Epithelial cell of esophagus (primary cell): ENCODE measurements at regions not wholly inside any gene's neighbourhood (a gene's known extent, or its start where the extent isn't known, plus 50 kb on each side); places are given as distances from the start of the nearest gene placed in this dataset.

Source experiments
- DNase-seq: peaks from one replicate; pipeline ENCODE4 v3.0.0; 2010; ENCODE audit warnings: low read depth
- H3K4me3 ChIP-seq: 2 replicates; pipeline ENCODE4 v1.5.1; 2011; ENCODE audit warnings: mild to moderate bottlenecking, low read length, control low read depth
- CTCF ChIP-seq: IDR thresholded peaks from 2 replicates; pipeline ENCODE4 v1.5.1; 2011; ENCODE audit warnings: low read depth, mild to moderate bottlenecking, low read length, control low read depth, inconsistent platforms; ENCODE audit not compliant: insufficient read depth; ENCODE audit errors: missing control alignments

- no peak overlapping the region for H3K4me3 ChIP-seq
- TF ChIP-seq CTCF = no peak
- DNase-seq = no peak
These were observed 425.3 kb downstream of the SPRY1 start for GRCh38 chr4:123821861-123822260.

DNA sequence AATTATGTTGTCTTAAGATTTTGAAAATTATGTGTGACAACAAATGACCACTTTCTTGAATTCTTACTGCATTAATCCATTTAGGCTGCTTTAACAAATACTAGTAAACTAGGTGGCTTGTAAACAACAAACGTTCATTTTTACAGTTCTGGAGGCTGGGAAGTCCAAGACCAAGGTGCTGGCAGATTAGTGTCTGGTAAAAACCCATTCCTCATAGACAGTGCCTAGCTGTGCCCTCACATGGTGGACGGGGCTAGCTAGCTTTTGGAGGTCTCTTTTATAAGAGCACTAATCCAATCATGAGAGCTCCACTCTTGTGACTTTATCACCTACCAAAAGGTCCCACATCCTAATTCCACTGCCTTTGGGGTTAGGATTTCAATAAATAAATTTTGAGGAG is 425.8 kb downstream of the SPRY1 start:
- no peak overlapping the region for H3K4me3 ChIP-seq
- no peak for TF ChIP-seq CTCF
- DNase-seq = no peak

DNA sequence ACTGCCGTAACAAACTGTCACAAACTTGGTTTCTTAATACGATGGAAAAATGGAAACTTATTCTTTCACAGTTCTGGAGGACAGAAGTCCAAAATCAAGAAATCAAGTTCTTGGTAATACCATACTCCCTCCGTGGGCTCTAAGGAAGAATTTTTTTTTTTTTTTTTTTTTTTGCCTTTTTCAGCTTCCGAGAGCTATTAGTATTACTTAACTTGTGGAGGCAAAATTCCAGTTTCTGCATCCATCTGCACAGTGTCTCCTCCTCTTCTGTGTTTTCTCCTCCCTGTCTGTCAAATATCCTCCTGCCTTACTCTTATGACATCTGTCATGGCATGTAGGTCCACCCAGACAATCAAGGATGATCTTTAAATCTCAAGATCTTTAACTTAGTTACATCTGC is 426.6 kb downstream of the SPRY1 start:
- no peak for TF ChIP-seq CTCF
- no peak overlapping the region for H3K4me3 ChIP-seq
- DNase-seq = no peak

DNA sequence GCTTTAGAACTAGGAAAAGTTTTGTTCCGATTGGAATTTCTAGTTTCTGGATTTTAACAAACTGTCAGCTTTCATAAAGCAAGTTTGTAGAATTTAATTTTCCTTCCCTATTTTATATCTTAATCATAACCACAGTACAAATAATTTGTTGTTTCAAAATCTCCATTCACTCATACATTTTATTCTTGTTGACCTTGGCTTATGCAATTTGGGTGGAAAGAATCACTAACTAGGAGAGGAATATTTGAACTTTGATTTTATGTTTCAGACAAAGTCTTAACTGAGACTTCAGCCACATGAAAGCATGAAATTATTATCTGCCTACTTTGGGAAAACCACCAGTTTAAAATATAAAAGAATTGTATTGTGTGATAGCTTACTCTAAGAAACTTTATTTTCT is 427.9 kb downstream of the SPRY1 start:
- no peak for TF ChIP-seq CTCF
- no peak overlapping the region for H3K4me3 ChIP-seq
- DNase-seq = no peak

GRCh38 chr4:123825596-123826291 is 429.1 kb downstream of the SPRY1 start:
- DNase-seq = no peak
- no peak overlapping the region for H3K4me3 ChIP-seq
- TF ChIP-seq CTCF = no peak

- TF ChIP-seq CTCF = no peak
- no peak overlapping the region for H3K4me3 ChIP-seq
- DNase-seq = peak; percentile 45
These were observed 430.3 kb downstream of the SPRY1 start for GRCh38 chr4:123826896-123827295.

DNA sequence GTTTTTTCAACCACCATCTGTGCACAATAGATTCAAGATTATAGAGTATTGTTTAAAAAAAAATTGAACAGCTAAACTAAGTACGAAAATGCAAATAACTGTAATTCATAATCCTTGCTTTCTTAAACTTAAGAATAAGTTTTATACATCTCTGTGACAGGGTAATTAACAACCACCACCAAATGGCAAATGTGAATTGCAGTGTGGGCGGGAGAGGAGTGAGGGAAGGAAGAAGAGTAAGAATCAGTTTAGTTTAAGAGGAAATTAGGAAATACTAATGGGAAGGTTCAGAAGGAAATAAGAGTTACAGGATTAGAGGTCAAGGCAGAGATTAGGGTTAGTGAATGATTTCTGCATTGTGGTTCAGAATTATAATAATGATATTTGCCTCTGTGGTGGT is 430.9 kb downstream of the SPRY1 start:
- DNase-seq = no peak
- H3K4me3 ChIP-seq = no peak overlapping the region
- no peak for TF ChIP-seq CTCF
